T1000 (cell line): ENCODE measurements at regions not wholly inside any gene's neighbourhood (a gene's known extent, or its start where the extent isn't known, plus 50 kb on each side); places are given as distances from the start of the nearest gene placed in this dataset.
"Not testable (repeated sequence)": the region's sequence is repeated elsewhere in the genome, so short reads cannot be mapped to it uniquely, and the experiment has no call there.

Experiments used
- DNase-seq: peaks from one replicate; lab custom pipeline; 2025; ENCODE audit warnings: mixed read lengths; lab: John Stamatoyannopoulos, UW

DNA sequence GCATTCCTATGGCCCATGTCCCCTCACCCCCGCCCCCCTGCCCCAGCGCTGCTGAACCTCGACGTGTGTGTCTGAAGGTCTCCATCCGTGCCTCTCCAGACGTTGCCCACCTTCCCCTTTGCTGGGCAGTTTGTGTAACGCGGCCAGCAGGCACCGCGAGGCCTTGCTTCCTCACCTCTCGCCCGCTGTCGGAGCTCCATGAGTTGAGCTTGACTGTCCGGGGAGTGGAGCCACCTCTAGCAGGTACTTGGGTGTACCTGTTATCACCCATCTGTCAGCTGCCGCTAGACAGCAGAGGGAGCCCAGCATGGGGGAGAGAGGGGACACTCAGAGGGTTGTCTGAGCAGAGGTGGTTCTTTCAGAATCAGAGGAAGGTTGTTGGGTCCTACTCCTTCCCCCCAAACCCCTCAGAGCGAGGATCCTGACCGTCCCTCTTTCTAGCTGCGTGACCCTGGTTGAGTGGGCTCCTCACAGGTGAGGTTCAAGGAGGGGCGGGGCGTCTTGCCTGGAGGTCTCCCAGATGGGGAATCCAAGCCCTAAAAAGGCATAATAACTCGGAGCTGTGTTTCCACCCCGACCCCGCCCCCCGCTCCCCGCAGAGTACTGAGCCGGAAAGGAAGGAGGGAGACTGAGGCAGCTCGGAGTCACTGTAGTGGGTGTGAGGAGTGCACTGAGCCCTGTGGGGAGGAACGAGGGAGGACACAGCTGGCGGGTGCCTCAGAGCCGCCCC lies 184.7 kb downstream of the C9orf50 start:
- no peak for DNase-seq

GRCh38 chr9:129435291-129435690 lies 185.6 kb downstream of the C9orf50 start:
- DNase-seq: no peak

- DNase-seq: no peak
Measured at GRCh38 chr9:129434187-129434586, 186.7 kb downstream of the C9orf50 start.

- DNase-seq: no peak
Measured at GRCh38 chr9:129432297-129433154, 188.4 kb downstream of the C9orf50 start.

GRCh38 chr9:129430940-129431643 lies 189.8 kb downstream of the C9orf50 start:
- DNase-seq: no peak

- no peak for DNase-seq
Measured at GRCh38 chr9:129428864-129429577, 191.9 kb downstream of the C9orf50 start.

DNA sequence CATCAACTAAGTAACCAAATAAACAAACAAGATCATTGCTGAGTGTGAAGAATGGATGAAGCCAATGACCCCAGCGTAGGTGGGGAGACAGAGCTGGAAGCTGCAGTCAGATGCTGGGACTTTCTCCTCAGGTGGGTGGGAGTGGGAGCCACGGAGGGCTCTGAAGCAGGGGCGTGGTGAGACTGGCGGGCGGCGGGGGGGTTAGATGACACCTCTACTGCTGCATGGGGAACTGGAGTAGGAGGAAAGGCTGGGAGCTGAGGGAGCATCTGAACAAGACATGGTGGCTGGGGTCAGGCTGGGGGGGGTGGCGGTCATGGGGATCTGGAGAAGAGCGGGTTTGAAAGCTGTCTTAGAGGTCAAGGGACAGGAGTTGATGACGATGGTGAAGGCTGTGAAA lies 193.8 kb downstream of the C9orf50 start:
- DNase-seq: no peak

- DNase-seq: not testable (repeated sequence)
Measured at GRCh38 chr9:129423755-129424154, 197.1 kb downstream of the C9orf50 start.

GRCh38 chr9:129423216-129423615 lies 197.7 kb downstream of the C9orf50 start:
- DNase-seq: no peak

GRCh38 chr9:129422843-129423192 lies 198.1 kb downstream of the C9orf50 start:
- DNase-seq: no peak

GRCh38 chr9:129422032-129422842 lies 198.7 kb downstream of the C9orf50 start:
- no peak for DNase-seq

DNA sequence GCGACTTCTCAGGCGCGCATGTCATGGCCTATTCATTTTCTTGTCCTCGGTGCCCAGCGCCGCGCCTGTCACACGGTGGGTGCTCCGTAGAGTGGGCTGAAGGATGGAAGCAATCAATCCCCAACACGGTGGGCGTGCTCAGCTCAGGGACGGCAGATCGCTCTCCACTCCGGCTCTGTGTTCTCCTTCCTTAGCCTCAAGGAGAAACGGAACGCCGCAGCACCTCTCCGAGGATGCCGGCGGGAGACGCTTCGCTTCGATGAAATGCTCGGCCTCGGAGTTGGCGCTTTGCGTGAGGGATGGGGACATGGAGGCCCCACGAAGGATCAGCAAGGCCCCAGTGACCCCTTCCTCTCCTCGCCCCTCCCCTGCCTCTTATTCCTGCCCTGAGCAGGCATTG lies 199.5 kb downstream of the C9orf50 start:
- DNase-seq: no peak

- DNase-seq: no peak
Measured at GRCh38 chr9:129420721-129421120, 200.2 kb downstream of the C9orf50 start.

GRCh38 chr9:129419382-129419899 lies 201.5 kb downstream of the C9orf50 start:
- no peak for DNase-seq

- DNase-seq: no peak
Measured at GRCh38 chr9:129418451-129418850, 202.4 kb downstream of the C9orf50 start.

- DNase-seq: no peak
Measured at GRCh38 chr9:129416821-129417539, 203.9 kb downstream of the C9orf50 start.

DNA sequence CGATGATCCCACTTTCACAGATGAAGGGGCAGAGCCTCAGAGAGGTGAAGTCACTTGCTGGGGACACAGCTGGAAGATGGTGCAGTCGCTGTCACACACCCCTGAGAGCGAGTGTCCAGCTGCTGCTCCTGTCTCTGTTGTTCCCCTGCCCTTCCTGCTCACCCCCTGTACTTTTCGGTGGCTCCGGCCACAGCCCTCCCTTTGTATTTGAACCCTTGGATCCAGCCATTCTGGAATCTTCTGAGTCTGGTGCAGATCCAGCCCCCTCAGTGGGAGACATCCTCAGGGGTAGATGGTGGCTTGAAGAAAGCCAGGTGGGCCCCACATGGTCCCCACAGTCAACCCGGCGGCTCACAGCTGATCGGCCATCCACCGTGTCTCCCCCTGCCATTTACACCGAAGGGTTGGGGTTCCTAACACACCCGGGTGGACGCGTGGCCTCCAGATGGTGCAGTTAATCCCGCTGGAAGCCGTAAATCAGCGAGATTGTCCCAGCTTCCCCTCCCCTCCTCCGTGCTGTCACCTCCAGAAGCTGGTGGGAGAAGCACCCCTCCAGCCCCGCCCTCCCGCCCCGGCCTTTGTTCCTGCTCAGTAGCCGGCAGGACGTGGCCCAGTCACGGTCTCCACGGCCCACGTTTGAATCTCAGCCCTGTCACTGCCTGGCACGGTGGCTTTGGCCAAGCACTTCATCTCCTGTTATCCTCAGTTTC lies 204.8 kb downstream of the C9orf50 start:
- DNase-seq: no peak

DNA sequence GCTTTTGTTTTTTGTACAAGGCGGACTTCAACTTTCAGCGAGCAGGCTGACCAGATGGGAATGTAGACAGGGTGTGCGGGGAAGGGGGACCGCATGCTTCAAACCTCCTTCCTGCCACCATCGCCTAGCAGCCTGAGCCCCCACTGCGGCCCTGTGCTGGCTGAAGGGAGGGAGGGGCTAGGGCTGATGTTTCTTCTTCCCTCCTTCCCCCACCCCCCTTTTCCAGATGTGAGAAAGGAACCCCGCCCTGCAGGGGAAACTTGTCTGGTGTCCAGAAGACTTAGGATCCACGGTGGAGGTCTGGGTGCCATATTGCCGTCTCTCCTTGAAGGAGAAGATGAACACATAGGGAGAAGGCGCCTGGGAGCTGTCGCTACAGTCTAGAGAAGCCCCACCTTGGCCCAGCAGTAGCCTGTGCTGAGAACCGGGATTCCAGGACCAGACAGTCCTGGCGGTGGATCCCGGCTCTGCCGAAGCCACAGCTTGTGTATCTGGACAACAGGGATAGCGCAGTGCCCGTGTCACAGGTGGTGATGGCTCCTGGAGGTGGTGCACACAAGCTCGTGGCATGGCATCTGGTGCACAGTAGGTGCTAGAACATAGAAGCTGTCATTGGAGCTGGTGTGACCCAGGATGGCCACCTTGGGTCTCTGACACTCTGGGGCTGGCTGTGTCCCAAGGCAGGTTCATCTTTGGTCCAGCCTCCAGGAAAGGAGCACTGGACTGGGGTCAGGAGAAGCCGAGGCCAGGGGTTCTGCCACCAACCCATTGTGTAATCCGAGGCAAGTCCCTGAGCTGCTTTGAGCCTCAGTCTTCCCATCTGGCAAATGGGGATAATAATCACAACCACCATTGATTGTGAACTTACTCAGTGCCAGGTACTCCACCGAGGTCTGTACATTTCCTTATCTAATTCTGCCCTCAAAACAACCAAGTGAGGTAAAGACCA lies 205.6 kb downstream of the C9orf50 start:
- DNase-seq: no peak
